CD4-positive, alpha-beta T cell treated with Interleukin-21 for 1 hour (primary cell): ENCODE measurements at regions not wholly inside any gene's neighbourhood (a gene's known extent, or its start where the extent isn't known, plus 50 kb on each side); places are given as distances from the start of the nearest gene placed in this dataset.

Source experiments
- DNase-seq: peaks from one replicate; pipeline ENCODE4 v3.0.0-alpha.2; 2020

DNA sequence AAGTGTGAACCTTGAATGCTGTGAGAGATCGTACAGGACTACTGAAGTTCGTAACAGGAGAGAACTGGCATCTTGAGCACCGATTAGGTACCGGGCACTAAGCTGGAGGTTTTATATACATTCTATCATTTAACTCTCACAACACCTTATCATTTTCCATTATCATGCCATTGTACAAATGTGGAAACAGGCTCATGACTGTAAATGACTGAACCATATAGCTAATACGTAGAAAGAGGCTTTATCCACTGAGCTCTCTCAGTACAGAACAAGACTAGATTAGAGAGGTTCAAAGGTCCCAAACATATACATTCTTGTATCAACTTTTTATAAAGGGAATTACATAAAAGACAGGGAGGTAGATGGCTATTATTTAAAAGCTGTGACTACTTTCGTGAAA is 130.6 kb downstream of the CEP57L1 start:
- no peak for DNase-seq

DNA sequence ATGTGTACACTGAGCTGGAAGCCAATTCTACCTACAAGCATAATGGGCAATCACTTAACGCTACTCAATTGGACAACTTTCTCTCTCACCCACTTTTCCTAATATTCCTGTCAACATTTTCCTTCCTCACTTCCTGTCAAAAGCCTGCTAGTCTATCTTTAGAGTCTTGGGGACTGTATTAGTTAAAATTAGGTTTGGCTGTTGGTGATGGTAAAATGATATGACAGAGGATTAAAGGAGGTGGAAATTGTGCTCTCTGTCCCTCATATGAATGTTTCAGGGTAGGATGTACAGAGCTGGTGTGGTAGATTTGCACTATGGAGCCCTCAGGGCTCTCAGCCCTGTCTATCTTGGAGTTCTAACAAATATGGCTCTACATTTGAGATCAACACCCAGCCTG is 129.7 kb downstream of the CEP57L1 start:
- DNase-seq = no peak

DNA sequence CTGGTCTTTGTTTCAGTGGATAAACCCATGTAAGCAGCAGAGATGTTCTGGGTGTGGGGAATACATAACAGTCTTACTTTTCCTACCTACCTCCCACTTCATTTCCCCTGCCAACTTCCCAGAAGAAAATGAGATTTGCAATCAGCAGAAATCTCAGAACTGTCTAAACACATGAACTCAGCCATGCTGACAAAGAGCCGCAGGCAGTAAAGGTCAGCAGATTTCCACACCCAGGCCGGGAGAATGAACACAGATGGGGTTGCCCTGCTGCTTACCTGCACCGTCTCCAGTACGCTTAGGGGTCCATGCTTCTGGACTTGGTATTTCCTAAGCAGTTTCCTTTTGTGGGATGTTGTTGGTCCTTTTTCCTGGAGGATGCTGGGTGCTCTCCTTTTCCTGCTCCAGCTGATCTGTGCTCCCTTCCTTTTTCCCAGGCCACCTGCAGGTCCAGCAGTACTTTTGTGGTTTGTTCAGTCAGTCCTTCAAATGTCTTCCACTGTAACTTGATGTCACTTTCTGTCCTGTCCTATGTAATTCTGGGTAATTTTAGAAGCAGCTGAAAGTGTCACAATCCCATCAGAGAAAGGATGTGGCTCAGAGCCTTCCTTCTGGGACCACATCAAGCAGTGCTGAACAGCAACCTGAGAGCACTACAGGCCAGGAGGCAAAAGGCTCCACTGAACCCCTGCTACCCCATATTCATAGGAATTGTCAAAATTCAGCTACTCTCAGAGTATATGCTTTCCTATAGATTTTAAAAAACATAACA is 129.0 kb downstream of the CEP57L1 start:
- DNase-seq = no peak

DNA sequence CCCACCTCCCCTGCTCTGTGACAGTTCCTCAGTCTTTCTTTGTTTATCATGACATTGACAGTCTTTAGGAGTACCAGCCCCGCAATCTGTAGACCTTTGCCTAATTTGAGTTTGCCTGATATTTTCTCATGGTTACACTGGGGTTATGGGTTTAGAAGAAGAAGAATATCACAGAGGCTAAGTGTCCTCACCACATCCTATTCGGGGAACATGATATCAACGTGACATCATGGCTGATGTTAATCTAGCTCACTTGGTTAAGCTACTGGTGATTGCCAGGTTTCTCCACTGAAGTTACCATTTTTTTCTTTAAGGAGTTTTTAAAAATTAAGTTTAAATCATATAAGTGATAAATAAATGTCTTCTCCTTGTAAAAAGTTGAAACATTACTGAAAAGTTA is 127.5 kb downstream of the CEP57L1 start:
- no peak for DNase-seq

DNA sequence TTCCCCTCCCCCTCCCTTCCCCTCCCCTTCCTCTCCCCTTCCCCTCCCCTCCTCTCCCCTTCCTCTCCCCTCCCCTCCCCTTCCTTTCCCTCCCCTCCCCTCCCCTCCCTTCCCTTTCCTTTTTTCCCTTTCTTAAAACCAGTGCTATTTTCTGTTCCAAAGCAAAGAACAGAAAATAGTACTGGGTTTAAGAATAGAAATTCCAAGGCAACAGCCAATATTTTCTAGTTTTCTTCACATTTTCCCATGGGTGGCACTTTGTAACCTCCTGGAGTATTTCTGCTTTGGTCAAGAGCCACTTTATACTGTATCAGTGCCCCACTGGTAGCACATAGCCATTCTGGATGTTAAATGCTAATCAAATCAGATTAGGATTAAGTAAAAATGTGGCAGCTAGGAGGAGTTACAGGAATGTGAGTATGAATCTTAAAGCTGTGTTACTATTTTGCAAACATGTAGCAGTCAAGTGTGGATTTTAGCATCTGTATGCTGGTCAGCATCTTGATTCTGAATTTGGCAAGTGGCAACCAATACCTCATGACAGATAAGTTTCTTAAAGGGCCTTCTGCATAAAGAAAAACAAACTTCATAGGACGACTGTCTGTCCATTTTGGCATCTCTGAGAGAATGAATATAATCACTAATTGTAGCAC is 126.4 kb downstream of the CEP57L1 start:
- DNase-seq = no peak
